NCI-H146 (cell line): ENCODE measurements at regions not wholly inside any gene's neighbourhood (a gene's known extent, or its start where the extent isn't known, plus 50 kb on each side); places are given as distances from the start of the nearest gene placed in this dataset.
"Not testable (repeated sequence)": the region's sequence is repeated elsewhere in the genome, so short reads cannot be mapped to it uniquely, and the experiment has no call there.

Source experiments
- DNase-seq: peaks from one replicate; lab custom pipeline; 2025; lab: John Stamatoyannopoulos, UW

GRCh38 chr10:63675171-63675570, 154.0 kb downstream of the REEP3 start:
- no peak for DNase-seq

GRCh38 chr10:63677001-63677400, 155.8 kb downstream of the REEP3 start:
- DNase-seq, result no peak

GRCh38 chr10:63680545-63680944, 159.3 kb downstream of the REEP3 start:
- not testable (repeated sequence) for DNase-seq

GRCh38 chr10:63681993-63682697, 160.9 kb downstream of the REEP3 start:
- no peak for DNase-seq

GRCh38 chr10:63682698-63683052, 161.5 kb downstream of the REEP3 start:
- DNase-seq, result not testable (repeated sequence)

GRCh38 chr10:63683223-63683622, 162.0 kb downstream of the REEP3 start:
- DNase-seq, result no peak

- no peak for DNase-seq
These were observed 162.5 kb downstream of the REEP3 start for GRCh38 chr10:63683686-63684085.

GRCh38 chr10:63684257-63684936, 163.2 kb downstream of the REEP3 start:
- peak; percentile 67 for DNase-seq

GRCh38 chr10:63689768-63690167, 168.6 kb downstream of the REEP3 start:
- DNase-seq, result no peak

- no peak for DNase-seq
These were observed 171.2 kb downstream of the REEP3 start for GRCh38 chr10:63692220-63692896.

- DNase-seq, result not testable (repeated sequence)
These were observed 171.8 kb downstream of the REEP3 start for GRCh38 chr10:63693021-63693420.

- no peak for DNase-seq
These were observed 175.0 kb downstream of the REEP3 start for GRCh38 chr10:63696205-63696604.

- DNase-seq, result no peak
These were observed 177.0 kb downstream of the REEP3 start for GRCh38 chr10:63697956-63698786.

GRCh38 chr10:63698787-63699150, 177.6 kb downstream of the REEP3 start:
- no peak for DNase-seq

- no peak for DNase-seq
These were observed 178.8 kb downstream of the REEP3 start for GRCh38 chr10:63699785-63700613.

- no peak for DNase-seq
These were observed 179.5 kb downstream of the REEP3 start for GRCh38 chr10:63700631-63701156.

- peak; percentile 62 for DNase-seq
These were observed 180.9 kb downstream of the REEP3 start for GRCh38 chr10:63702092-63702491.

- DNase-seq, result peak; percentile 52
These were observed 182.0 kb downstream of the REEP3 start for GRCh38 chr10:63703113-63703670.

GRCh38 chr10:63703740-63704345, 182.6 kb downstream of the REEP3 start:
- peak; percentile 65 for DNase-seq

GRCh38 chr10:63707254-63707910, 186.2 kb downstream of the REEP3 start:
- no peak for DNase-seq
